NCI-H1417 treated with DMSO at 0.1 percent for 48 hours (cell line): ENCODE measurements at regions not wholly inside any gene's neighbourhood (a gene's known extent, or its start where the extent isn't known, plus 50 kb on each side); places are given as distances from the start of the nearest gene placed in this dataset.
"Not testable (repeated sequence)": the region's sequence is repeated elsewhere in the genome, so short reads cannot be mapped to it uniquely, and the experiment has no call there.

Experiments
- DNase-seq: peaks from one replicate; lab custom pipeline; 2025; lab: John Stamatoyannopoulos, UW

- DNase-seq = no peak
These were observed 83.9 kb upstream of the SLC39A10 start for GRCh38 chr2:195572895-195573683.

GRCh38 chr2:195570329-195570728 is 86.7 kb upstream of the SLC39A10 start:
- no peak for DNase-seq

GRCh38 chr2:195569255-195569654 is 87.8 kb upstream of the SLC39A10 start:
- no peak for DNase-seq

- DNase-seq = not testable (repeated sequence)
These were observed 92.3 kb upstream of the SLC39A10 start for GRCh38 chr2:195564625-195565135.

- DNase-seq = no peak
These were observed 93.0 kb upstream of the SLC39A10 start for GRCh38 chr2:195563857-195564512.

GRCh38 chr2:195562570-195563566 is 94.2 kb upstream of the SLC39A10 start:
- DNase-seq = no peak

GRCh38 chr2:195561116-195561921 is 95.7 kb upstream of the SLC39A10 start:
- no peak for DNase-seq

- DNase-seq = no peak
These were observed 96.7 kb upstream of the SLC39A10 start for GRCh38 chr2:195560209-195560895.

- no peak for DNase-seq
These were observed 97.6 kb upstream of the SLC39A10 start for GRCh38 chr2:195559431-195559914.

- DNase-seq = no peak
These were observed 101.1 kb upstream of the SLC39A10 start for GRCh38 chr2:195555971-195556370.

GRCh38 chr2:195552581-195552980 is 104.4 kb upstream of the SLC39A10 start:
- DNase-seq = no peak

GRCh38 chr2:195548198-195548940 is 108.7 kb upstream of the SLC39A10 start:
- DNase-seq = no peak

- DNase-seq = not testable (repeated sequence)
These were observed 109.7 kb upstream of the SLC39A10 start for GRCh38 chr2:195547268-195547840.

GRCh38 chr2:195545811-195546210 is 111.2 kb upstream of the SLC39A10 start:
- no peak for DNase-seq

- DNase-seq = no peak
These were observed 112.8 kb upstream of the SLC39A10 start for GRCh38 chr2:195543902-195544894.

- no peak for DNase-seq
These were observed 114.0 kb upstream of the SLC39A10 start for GRCh38 chr2:195543063-195543462.

GRCh38 chr2:195542067-195542466 is 115.0 kb upstream of the SLC39A10 start:
- DNase-seq = no peak

- no peak for DNase-seq
These were observed 118.1 kb upstream of the SLC39A10 start for GRCh38 chr2:195538937-195539336.
